ENCODE measurements at regions not wholly inside any gene's neighbourhood (a gene's known extent, or its start where the extent isn't known, plus 50 kb on each side); places are given as distances from the start of the nearest gene placed in this dataset.
"Not testable (repeated sequence)": the region's sequence is repeated elsewhere in the genome, so short reads cannot be mapped to it uniquely, and the experiment has no call there.

DNA sequence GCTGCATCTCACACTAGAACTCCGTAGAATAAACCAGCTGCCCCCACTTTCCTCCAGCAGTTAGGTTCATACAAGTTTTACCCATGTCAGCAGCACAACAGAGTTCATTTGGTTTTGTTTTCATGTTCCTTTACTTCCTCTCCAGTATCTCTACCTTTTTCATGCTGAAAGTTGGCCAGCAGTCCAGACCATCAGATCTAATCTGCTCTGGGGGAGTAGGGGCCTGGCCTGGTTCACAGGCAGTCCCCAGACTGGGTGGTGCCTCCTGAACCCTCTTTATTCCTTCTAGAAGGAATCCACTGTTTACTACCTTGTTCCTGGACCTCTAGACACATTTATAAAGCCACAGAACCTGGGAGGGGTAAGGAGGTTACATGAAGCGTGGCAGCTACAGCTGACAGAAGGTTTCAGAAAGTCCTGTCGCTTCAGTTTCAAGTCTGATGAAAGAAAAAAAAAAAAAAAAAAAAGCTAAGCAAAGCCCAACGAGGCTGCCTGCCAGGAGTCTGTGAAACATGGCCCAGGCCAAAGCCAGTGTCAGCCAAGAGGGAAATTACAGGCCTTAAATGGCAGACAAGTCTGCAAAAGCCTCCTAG lies 184.6 kb upstream of the JUN start:
- no peak for DNase-seq (ENCODE audit: low read depth in 2 of 2)

DNA sequence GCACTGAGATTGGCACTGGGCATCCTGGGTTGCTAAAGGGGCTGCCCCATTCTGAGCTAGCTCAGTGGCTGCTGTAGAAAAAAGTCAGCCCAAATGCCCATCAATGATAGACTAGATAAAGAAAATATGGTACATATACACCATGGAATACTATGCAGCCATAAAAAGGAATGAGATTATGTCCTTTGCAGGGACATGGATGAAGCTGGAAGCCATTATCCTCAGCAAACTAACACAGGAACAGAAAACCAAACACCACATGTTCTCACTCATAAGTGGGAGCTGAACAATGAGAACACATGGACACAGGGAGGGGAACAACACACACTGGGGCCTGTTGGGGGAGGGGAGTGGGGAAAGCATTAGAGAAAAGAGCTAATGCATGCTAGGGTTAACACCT lies 185.3 kb upstream of the JUN start:
- DNase-seq (ENCODE audit: low read depth in 2 of 2), result not testable (repeated sequence)

DNA sequence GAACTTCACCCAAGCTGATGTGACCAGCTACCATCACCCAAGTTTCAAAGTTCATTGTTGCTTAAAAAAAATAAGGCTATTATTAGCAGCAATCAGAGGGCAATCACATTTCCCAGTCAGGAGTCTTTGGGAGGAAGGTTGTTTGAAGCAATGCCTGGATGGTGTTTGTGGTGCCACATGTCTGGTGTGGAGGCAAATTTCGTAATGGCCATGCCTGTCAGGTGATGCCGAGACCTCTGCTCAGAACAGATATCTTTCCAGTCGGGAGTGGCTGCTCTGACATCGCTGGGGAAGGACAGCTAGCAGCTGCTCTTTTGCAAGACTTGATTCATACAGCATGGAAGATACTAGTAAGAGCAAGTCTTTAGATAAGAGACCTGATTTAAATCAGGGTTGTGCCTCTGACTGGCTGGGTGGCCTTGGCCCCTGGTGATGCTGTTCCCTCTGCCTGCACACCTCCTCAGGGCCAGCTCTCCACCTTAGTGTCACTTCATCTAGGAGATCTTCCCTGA lies 187.8 kb upstream of the JUN start:
- no peak for DNase-seq (ENCODE audit: low read depth in 2 of 2)

DNA sequence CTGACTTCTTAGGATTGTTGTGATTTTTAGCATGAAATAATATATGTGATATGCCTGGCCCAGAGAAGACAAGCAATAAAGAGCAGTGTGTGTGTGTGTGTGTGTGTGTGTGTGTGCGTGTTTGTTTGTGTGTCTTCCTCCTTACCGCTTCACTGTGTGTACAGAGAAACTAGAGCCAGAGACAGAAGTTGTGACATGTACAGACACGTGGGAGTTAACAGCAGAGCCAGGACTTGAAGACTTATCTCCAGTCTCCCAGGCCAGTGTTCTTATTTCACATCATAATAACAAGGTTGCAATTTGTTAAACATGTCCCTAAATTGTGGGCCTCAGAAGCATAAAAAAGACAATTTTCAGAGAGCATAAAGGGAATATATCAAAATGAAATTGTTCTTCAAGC lies 192.0 kb upstream of the JUN start:
- DNase-seq (ENCODE audit: low read depth in 2 of 2), result no peak

DNA sequence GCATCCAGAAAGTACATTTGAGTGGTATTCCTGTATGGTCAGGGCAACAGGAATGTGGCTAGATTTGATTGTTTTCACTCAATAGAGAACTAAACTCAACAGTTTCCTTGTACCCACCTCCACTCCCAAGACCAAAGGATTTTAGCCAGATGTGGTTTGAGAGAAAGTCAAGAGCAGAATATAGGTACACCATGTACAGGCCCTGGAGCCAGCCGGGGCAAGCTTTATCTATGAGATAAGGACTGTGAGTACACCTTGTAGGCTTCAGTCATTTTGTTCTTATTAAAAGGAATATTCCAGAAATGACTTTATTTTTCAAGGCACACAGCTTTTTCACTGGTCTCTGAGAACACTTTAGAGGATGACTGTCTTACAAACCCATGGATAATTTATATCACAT lies 192.4 kb upstream of the JUN start:
- DNase-seq (ENCODE audit: low read depth in 2 of 2), result no peak

DNA sequence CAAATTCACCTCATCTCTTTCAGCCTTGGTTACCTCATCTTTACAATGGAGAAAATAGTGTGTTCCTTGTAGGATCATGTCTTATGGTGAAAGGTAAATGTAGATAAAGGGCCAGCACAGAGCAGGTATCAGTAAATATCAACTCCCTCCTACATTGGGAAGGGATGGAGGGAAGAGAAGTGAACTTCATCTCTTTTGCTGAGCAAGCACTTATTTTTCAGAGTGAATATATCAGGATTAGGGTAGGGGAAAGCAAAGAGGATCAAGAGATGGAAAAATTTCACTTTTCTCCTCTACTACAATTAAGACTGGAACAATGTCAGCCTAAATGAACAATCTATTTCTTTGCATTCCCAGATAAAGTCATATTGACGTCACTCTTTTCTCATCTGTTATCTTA lies 193.8 kb upstream of the JUN start:
- DNase-seq (ENCODE audit: low read depth in 2 of 2), result no peak

DNA sequence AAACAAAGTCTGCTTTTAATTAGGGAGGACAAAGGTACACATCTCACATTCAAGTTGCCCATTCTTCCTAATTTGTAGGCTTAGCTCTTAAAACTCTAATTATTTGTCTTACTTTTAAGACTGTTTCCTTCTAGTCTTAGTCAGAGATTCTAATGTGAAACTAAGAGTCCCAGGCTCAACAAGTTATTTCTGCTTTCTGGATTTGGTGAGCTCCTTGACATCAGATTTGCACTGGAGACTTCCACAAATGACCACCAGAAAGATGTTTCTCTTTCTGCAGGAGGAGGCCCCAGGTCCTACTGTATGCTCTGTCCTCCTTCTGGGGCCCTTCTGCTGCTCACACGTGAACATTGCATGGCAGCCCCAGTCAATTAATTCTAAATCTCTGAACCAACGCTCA lies 194.2 kb upstream of the JUN start:
- DNase-seq (ENCODE audit: low read depth in 2 of 2), result no peak

DNA sequence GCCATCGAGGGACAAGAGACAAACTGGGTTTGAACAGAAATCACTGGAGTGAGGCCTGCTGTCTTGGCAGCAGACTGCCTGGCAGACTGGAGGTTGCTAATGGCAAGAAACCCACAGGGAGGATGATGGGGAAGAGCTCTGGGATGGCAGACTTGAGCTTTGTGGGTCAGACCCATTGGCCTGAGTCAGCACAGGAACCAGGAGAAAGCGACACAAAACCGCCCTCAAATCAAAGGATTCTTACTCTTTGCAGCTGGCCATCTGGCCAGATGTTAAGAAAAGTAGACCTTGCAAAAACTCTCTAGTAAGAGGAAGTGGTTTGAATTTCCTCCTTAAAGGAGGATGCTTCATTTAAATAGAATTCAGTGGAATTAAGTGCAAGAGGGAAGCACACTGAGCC lies 195.2 kb upstream of the JUN start:
- DNase-seq (ENCODE audit: low read depth in 2 of 2), result no peak

DNA sequence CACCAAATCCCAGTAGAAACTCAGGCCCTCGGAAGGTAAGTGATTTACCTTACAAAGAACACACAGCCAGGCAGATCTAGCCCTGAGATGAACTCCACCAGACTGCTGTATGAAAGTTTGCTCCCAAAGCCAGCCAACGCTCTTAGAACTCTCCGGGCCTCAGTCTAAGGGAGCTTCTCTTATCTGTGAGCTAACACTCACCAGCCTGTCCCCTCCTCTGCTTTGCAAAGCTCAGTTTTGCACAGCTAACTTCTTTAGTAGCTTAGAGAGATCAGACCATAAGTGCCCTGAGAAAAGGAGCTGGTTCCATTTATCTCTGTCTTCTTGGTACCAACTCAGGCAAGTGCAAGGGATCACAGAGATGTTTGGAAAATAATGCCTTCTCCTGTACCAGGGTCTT lies 195.8 kb upstream of the JUN start:
- no peak for DNase-seq (ENCODE audit: low read depth in 2 of 2)

DNA sequence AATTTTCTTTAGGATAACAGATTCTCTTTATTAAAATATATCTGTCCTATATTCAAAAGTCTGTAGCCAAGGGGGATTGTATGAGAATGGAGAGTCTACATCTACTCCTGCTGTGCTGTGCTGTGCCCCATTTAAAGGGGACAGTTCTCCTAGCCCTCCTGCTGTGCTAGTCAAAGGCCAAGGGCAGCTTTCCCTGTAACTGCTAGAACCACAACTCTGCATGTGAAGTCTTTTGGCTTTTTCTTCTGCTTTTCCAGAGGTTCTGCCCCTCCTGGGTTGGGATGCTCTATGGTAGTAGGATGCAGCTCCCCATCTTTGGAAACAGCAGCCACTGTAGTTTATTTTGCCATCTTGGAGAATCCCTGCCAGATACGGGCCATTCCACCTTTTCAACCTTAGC lies 197.5 kb upstream of the JUN start:
- DNase-seq (ENCODE audit: low read depth in 2 of 2), result no peak

DNA sequence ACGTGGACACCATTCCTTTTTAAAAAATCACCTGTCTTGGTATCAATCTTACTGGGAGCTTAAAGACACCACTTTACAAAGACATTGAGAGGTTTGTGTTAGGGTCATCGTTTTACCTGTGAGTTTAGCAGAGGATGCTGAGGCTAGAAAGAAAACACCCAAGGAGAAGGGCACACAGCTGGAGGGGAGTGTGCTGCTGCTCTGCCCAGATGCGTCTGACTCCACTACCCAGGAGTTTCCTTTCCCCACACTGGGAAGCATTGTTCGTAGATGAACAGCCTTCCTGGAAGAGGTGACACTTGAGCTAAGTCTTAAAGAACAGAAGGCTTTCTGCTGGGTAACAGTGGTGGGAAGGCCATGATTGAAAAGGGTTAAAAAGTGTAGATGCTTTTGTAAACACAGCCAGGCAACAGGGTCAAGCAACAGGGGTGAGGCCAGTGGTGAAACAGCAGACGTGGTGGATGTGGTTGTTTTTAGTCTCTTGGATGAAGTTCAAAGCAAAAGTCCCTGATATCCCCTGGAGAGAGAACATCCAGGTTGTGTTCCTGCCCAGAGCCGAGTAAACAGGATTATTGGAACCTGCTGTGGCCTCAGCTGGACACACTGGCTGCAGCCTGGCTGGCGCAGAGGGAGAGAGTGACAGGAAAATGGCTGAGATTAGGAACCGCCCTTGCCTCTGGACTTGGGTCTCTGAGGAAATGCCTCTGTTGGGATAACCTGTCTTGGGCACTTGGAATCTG lies 198.6 kb upstream of the JUN start:
- no peak for DNase-seq (ENCODE audit: low read depth in 2 of 2)

DNA sequence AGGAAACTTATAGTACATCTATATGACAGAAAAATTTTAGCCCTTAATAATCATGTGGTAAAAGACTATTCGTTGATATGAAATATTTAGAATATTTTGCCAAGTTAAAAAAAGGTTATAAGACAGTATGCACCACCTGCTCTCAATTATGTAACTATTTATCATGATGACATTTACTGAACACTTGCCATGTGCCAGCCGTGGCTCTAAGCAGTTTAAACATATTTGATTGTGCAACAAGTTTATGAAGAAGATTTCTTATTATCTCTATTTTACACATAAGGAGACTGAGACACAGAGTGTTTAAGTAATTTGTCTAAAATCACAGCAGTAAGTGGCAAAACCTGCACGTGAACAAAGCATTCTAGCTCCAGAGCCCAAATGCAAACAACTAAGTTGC lies 199.3 kb upstream of the JUN start:
- DNase-seq (ENCODE audit: low read depth in 2 of 2), result no peak

DNA sequence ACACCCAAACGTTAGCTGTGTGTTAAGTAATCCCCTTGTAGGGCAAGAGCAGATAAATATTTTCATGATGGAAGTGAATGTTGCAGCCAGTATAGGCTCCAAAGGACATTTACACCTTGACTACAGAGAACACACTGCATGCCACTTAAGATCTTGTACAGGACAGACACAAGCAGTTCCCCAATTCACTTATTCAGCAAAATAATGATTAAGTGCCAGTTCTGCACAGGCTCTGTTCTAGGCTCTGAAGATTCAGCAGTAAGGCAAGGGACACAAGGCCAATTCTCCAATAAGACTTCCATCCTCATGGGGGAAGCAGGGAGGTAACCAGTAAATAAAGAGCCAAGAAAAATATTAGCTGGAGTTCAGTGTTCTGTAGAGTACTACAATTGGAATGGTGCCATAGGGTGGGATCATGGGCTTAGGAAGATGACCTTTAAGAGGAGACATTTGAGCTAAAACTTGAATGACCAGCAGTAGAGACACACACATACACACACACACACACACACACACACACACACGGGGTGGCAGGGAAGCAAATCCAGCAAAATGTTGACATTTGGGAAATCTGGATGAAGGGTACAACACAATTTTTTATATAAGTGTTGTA lies 199.9 kb upstream of the JUN start:
- DNase-seq (ENCODE audit: low read depth in 2 of 2), result no peak

DNA sequence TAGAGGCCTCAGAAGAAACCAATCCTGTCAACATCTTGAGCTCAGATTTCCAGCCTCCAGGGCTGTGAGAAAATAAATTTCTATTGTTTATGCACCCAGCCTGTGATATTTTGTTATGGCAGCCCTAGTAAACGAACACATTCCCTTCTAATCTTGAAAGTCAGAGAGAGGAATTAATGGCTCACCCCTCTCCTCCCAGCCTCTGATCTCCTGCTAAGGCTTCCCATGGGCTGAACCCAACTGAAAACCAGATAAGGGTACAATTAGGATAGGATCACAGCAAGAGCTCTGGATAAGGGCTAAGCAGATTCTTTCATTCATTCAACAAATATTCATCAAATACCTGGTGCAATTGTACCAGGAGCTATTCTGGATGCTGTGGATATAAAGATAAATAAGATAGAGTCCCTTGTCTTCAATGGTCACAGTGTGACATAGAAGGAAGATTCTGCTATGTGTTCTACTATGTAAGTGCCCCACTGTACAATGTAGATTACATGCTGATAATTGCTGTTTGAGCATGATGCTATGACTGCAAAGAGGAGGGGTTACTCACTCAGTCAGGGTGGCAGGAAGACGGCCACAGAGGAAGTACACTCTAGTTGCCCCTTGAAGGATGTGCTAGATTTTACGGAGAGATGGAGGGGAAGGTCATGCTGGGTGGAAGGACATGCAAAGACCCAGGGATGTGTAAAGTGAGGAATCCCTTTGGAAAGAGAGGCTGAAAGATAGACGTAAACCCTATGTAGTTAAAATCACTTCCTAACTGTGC lies 203.3 kb upstream of the JUN start:
- no peak for DNase-seq (ENCODE audit: low read depth in 2 of 2)

DNA sequence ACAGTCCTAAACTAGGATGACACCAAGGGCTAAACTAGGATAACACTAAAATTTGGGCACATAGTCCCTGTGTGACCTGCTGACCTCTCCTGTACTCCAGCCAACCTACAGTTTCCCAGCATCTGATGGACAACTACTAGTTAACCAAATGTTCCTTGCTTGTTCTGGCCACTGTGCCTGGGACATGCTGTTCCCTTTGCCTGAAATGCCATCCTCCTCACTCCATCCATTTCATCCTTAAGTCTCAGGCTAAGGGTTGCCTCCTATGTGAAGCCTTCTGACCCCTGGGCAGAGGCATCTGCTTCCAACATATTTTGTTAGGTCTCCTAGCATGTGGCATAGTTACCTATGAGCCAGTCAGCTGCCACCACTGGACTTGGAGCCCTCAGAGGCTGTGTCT lies 204.9 kb upstream of the JUN start:
- no peak for DNase-seq (ENCODE audit: low read depth in 2 of 2)

DNA sequence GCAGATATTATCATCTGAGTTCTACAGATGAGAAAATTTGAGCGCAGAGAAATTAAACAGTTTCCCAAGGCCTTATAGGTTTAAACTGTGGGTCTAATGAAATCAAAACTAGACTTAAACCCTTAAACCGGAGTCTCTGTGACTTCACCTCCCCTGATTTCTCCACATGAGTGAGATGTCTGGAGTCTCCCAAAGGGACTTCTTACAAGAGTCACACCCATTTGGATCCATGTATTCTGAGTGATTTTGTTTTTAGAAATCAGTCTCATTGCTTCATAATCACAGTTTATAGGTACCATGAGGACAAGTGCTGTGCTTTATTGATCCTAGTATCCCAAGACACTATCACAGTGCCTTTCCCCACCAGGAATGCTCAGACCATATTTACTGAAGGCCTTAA lies 206.0 kb upstream of the JUN start:
- DNase-seq (ENCODE audit: low read depth in 2 of 2), result no peak

DNA sequence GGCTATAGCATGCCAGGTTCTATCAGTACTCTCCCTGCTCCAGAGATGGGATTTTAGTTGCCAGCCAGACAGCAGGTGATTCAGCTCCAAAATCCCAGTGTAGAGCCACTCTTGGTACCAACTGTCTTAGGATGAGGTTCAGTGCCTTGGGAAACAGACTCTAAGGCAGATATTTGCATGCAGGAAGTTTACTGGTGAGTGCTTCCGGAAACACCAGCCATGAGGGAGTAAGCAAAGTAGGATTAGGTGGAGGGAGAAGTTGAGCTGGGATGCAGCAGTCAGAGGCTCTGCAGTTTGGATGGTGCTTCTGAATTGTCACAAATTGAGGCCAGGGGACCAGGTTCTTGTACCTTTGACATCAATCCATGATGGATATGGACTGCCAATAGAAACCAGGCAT lies 207.5 kb upstream of the JUN start:
- no peak for DNase-seq (ENCODE audit: low read depth in 2 of 2)

DNA sequence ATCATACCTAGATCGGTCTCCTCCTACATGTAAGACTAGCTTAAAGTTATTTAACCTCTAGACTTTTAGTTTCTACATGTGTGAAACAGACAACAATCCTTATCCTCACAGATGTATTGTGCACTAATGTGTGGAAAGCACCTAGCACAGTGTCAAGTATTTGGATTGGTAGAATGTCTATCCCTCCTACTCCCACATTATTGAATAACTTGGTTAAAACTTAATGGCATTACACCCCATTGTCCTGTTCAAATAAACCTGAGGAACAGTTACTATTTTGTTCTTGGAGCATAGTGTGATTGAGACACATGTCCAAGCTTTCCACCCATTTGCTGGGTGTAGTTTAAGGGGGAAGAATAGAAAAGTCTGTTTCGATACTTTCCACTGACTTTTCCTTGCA lies 208.8 kb upstream of the JUN start:
- DNase-seq (ENCODE audit: low read depth in 2 of 2), result no peak

DNA sequence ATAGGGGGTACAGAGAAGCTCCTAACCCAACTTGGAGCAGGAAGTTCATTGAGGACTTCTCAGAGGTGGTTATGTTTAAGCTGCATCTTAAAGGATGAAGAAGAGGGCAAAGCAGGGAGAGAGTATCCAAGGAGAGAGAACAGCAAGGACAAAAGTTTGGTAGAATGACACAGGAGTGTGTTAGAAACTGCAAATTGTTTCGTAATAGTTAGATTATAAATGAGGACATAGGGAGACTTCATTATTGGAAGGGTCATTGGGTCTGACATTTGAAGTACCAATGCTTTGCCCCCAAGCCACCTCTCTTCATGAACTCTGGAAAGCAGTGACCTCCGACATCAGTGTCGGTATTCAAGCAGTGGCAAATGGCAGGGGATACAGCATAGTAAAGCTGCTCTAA lies 209.6 kb upstream of the JUN start:
- no peak for DNase-seq (ENCODE audit: low read depth in 2 of 2)

DNA sequence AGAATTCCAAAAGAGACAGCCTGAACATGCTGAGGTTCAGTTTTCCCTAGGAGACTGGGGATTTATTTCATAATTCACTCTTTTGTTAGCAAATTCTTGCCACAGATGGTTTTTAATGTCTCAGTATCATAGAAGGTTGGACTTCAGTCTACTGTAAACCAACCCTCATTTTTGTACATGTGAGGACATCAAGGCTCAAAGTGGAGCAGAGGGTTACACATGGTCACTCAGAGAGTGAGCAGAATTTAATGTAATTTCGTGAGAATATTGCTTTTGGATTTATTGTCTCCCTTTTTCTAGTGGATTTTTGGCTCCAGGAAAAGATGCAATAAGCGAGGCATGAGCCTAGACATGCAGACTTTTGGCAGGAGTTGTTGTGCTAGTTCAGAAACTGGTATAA lies 210.8 kb upstream of the JUN start:
- no peak for DNase-seq (ENCODE audit: low read depth in 2 of 2)

DNA sequence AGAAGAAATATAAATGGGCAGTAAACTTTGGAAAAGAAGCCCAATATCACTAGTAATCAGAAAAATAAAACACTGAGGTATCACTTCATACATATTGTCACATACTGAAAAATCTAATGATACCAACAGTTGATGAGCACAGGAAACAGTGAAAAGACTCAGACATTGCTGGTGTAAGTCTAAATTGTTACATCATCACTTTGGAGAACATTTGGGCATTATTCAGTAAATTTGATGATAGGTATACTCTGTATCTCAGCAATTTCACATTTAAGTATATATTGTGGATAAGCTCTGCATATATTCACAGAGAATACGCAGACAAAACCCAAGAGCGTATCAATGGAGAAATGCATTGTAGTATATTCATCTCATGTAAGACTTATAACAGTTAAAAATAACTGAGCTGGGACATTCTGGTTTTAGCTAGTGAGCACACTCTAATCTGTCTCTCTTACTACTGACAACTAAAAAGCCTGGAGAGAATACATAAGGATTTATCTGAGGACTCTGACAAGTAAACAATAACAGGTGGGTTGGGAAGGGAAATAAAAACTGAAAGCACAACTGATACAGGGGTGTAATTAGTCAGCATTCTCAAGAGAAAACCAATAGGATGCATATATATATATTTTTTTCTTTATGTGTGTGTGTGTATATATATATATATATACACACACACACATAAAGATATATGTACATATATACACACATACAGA lies 212.7 kb upstream of the JUN start:
- DNase-seq (ENCODE audit: low read depth in 2 of 2), result no peak

DNA sequence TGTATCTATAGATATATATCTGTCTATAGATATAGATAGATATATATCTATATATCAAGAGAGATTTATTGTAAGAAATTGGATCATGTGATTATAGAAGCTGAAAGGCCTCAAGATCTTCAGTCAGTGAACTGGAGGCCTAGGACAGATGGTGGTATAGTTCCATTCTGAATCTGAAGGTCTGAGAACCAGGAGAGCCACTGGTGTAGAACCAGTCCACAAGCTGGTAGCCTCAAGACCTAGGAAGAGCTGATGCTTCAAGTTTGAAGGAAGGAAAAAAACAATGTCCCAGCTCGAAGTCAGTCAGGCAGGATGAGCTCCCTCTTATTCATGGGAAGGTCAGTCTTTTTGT lies 213.2 kb upstream of the JUN start:
- DNase-seq (ENCODE audit: low read depth in 2 of 2), result no peak
